Activated CD8-positive, alpha-beta memory T cell treated with anti-CD3 and anti-CD28 coated beads for 1 hour (primary cell): ENCODE measurements at regions not wholly inside any gene's neighbourhood (a gene's known extent, or its start where the extent isn't known, plus 50 kb on each side); places are given as distances from the start of the nearest gene placed in this dataset.

Experiments
- DNase-seq, 2 donors: peaks; one replicate each; pipeline ENCODE4 v3.0.0-alpha.2; 2020; ENCODE audit warnings: low read depth in 1 of 2; ENCODE audit errors: extremely low read depth in 1 of 2

DNA sequence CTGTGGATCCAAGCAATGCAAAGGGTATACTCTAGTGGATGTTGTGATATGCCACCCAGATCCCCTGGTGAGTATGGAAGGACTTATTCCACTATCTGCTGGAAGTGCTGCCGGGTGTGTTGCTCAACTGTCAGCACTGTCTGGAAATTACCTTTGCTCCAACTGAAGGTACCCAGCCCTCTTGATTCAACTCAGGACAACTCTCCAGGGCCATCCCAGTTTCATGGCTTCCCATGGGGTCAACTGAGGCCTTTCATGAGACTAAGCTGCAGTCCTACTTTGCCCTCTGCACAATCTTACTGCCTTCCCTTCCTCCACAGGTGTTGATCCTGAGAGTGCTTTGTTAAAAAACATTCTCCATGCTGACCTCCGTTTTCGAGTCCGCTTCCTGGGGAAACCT, 99.8 kb downstream of the SPRY1 start:
- DNase-seq = no peak

DNA sequence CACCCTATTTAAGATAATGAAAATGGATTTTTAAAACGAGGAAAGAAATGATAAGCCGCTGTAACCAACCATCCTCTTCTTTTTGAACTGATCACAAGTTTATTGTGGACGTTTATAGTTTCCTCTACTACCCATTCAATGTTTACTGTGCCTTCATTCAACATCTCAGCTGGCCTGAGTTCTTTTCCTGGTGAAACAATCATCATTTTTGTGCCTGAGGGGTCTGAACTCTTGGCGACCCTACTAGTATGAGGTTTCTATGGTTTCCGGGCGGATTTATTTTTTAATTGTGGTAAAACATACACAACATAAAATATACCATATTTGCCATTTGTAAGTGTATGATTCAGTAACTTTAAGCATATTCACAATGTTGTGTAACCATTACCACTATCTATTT, 100.7 kb downstream of the SPRY1 start:
- no peak for DNase-seq

DNA sequence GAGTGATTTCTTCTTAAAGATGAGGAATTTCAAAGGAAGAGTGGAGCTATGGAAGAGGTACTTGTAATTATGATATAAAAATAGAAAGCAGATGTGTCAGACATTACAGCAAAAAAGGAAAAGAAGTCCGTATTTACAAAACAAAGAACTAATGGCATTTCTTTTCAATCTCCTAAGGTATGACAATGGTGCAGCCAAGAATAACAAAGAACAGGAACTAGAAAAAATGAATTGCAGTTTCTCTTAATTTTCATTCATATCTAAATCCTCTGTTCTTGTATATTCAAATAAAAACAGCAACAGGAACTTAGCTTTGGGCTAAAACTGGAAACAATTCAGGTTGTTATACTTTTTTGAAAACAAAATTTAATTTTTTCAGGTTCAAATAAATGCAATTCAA, 105.1 kb downstream of the SPRY1 start:
- no peak for DNase-seq

DNA sequence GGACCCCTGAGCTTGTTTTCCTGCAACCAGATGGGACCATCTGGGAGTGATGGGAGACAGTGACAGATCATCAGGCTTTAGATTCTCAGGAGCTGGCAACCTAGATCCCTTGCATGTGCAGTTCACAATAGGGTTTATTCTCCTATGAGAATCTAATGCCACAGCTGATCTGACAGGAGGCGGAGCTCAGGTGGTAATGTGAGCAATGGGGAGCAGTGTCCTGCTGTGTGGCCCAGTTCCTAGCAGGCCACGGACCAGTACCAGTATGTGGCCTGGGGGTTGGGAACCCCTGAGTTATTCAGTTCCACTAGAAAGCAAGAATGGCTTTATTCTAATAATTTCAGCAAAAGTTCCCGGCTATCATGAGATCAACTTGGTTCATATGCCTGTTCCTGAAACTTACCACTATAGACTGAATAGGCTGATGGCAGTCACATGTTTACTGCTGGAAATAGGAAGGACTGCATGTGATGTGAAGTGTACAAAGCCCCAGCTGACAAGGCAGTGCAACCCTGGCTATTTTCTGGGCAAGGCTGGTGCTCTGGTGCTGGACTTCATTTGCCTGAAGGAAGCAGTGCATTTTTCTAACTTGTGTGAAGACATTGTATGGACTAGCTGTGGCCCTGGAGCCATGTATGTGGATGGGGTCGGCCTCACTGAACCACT, 107.2 kb downstream of the SPRY1 start:
- DNase-seq = no peak

DNA sequence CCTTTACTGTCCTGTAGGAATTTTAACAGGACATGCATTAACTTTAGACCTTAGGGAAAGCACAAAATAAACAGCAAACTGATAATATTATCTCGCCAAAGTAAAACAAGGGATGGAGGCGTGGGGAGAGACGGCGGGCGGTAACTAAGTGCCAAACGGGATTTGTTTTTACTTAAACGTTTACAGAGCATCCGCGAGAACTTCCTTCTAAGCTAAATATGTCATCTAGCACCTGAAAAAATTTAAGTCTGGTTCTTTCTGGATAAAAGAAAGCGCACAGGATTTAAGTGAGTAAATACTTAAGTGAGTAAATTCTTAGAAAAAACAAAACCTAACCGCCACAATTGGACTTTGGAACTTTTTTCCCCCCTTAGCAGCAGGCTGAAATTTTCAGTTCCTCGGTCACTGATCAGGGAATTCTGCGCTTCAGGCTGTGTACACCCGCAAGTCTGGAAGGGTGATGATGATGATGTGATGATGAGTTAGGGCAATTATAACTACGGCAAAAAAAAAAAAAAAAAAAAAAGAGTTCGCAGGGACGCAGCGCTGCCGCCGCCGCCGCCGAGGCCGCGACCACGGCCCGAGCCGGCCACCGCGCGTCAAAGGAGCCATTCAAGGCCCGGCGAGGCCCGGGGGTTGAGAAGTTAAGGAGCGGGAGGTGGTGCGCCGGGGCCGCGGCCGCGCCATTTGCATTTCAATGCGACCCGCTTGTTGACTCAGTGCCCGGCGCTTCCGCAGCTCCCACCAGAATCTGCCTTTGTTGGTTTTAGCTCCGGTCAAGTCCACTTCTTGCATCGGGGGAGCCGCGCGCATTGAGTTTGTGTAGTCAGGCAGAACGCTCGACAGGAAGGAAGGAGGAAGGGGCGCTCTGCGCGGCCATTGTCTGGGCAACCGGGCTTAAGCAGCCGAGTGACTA, 108.8 kb downstream of the SPRY1 start:
- DNase-seq = no peak

DNA sequence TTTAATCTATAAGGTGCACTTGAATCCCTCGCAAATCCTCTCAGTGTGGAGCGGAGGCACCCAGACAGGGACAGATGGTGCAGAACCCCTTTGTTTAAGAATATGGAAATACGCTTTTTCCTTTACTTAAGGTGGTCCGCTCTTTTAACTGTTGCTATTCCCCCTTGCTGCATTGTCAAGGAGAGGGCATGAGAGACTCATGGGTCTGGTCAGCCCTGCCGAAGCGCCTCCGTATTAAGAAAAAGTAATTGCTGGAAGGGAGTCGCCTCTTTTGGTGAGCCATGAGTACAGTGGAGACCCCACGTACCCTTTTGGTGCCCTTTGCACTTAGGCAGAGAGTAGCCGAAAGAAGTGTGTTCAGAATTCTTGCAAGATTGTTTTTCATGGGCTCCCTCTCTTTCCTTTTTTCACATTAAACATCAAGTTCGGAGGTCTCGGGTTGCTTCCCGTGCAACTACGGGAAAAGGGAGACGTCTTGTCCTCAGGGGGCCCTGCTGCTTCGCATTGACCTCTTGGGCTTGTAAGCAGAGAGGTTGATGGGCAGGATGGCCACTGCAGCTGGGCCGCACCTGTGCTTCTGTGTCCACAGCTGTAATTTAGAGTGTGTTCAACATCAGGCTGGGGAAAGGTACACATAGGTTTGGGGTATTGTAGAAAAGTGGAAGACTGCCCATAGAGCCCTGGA, 109.6 kb downstream of the SPRY1 start:
- no peak for DNase-seq

DNA sequence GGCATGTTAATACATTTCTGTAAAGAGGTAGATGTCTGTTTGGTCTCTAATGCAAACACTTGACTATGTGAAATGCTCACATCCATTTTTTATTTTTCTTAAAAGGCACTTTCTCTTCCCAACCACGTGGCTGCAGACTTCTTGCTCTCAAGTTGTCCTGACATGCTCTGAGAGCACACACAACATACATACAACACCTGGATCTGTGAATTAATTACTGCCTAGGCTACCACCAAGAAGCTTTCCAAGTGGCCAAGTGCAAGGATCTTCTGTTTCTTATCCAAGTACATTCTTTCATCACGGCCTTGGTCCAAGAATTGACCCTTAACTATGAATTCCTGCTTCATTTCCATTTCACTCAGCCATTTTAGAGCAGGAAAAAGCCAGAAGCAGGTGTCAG, 110.8 kb downstream of the SPRY1 start:
- DNase-seq = no peak

DNA sequence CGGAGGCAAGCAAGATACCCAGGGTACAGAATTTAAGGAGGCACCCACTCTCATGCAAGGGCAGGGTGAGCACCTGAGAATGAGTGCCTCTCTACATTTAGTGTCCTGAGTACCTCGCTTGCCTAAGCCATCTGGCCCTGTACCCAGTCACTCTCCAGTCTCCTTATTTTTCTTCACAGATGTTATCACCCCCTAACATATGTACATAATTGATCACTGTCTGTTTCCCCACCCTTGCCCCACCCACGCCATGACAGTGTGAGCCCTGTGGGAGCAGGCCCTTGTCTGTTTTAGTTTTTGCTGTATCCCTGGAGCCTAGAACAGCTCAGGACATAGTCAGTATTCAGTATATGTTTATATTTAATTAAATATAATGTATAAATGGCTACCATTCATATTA, 113.6 kb downstream of the SPRY1 start:
- no peak for DNase-seq

DNA sequence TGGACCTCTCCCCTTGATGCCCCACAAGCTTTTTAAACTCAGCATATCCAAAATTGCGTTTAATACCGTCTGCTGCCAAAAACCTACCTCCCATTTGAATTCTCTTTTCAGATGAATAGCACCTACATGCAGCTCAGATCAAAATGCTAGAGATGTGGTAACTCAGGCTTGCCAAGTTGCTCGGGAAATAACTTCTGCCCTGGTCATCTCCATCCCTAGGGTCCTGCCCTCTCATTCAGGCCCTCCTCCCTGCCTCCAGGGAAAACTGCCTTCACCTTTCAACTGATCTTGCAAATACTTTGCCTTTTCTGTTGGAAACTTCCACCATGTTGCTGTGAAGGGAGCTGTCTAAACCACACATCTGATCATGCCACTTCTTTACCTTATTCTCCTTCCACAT, 114.1 kb downstream of the SPRY1 start:
- no peak for DNase-seq

DNA sequence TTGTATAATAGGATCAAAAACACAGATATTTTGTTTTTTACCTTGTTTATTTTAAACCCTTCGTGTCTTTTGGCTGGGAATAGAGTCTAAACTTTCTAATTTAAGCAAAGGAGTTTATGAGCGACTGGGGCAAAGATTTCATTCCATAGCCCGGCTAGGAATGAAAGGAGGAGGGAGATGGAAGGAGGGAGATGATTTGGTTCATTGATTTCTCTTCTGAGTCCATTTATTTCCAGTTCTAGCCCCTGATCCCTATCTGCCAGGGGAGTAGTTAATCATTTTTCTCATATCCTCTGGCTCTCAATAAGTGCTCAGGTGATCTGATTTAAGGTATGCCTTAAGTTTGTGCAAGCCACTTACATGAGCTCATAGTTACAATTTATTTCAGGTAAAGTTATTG, 120.0 kb downstream of the SPRY1 start:
- DNase-seq = no peak

DNA sequence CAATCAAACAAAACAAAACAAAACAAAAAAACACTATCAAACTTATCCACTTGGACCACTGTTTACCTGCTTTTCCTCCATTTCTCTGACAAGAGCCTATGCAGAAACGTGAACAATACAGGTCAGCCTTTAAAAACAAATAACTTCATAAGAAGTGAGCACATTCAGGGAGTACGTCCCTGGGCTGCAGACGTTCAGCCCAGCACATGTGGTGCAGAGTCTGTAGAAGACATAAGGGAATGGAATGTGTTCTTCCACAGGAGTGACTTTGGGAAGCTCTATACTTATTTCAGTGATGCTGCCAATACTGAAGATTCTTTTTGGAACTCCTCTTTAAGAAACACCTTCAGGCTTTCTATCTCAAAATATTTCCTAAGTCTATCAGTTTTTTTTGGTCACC, 120.6 kb downstream of the SPRY1 start:
- no peak for DNase-seq

DNA sequence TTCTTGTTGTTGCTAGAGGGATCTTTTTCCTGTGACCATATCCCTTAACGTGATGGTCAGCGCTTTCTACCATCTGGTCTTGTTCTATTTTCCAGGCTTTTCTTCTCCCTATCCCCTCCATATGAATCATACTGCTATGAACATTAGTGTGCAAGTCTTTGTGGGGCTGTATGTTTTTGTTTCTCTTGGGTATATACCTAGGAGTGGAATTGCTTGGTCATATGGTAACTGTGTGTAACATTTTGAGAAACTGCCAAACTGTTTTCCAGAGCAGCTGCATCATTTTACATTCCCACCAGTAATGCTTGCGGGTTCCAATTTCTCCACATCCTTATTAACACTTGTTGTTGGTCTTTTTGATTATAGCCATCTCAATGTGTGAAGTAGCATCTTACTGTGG, 121.4 kb downstream of the SPRY1 start:
- DNase-seq = no peak

DNA sequence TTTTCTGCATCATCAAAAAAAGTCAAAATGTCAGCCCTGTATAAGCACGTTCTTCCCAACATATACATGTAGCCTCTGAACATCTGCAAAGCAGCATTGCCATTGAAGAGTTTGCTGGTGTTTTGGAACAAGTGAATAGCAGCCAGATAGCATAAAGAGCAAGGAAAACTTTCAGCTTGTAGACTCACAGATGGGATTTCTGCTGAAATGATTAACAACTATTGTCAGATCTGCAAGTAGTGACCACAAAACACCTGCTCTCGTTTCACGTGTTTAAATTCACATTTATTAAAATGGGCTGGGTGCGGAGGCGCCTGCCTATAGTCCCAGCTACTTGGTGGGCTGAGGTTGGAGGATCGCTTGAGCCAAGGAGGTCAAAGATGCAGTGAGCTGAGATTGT, 123.7 kb downstream of the SPRY1 start:
- DNase-seq = no peak

DNA sequence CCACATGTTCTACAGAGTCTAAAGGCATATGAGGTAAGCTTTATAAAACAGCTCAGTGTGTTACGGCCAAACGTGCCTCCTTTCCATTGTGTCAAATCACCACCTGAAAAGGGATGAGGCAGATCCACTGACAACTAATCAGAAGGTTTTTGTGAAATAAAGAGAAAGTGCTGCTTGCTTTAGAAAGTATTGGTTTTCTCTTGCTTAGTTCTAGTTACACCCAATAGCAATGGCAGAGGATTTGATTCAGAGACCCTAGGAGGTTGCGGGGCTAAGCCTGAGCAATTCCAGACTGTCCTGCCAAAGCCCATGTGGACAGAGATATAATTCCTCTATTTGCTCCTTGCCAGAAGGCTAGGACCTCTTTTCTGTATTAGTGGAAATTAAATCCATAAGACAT, 125.5 kb downstream of the SPRY1 start:
- no peak for DNase-seq

DNA sequence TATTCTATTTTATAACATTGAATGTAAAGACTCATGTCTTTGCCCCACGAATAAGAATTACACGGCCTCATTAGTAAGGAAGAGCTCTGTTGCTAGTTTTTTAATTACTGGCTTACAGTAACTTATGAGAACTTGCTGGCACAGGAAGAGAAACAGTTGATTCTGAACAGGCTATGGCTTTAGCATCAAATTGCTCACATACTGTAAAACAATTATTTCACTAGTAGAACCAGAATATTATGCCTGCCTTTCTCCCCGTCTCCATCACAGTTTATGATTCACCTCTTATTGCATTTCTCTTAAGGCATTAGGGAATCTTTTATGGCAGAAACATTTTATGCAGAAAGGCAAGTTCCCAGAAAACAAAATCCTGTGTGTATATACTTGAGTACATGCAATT, 126.1 kb downstream of the SPRY1 start:
- no peak for DNase-seq

DNA sequence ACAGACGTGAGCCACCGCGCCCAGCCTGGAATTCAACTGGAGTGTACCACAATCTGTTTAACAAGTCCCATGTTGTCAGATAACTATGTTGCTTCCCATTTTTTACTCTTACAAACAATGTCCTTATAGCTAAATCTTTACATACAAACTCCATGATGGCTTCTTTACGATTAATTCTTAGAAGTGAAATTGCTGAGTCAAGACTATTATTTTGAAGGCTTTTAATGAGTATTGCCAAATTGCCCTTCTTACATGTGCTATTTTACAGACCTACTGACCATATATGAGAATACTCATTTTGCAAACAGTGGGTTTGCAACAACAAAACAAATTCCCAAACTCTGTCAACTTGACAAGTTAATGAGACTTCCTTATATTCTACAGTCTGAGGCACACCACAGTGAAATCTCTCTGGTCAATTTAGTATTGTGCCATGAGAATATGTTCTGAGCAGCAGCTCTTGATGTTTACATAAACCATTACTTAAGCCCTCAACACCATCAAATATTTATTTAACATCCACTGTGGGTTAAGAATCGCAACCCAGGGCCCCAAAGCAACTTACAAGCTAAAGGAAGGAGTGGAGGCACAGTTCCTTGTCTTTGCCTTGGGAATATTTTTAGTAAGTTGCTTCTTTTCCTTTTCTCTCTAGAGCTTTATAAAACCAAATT, 128.5 kb downstream of the SPRY1 start:
- DNase-seq = no peak

DNA sequence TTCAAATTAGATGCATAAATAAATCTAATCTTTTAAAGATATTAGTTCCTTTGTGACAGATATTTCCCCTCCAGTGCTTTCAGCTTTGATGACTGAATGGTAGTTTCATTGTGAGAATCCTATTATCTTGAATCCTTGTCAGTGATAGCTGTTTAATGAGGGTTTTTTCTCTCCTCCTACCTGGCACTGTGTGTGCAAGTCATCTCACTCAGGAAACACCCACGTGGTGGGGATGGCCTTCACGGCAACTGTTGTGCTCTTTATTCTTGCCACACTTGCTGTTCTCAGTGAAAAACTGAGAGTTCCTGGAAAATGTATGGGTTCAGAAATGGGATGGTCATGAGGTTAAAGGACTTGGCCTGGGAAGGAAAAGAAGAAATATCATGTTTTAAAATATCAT, 129.9 kb downstream of the SPRY1 start:
- DNase-seq = no peak

DNA sequence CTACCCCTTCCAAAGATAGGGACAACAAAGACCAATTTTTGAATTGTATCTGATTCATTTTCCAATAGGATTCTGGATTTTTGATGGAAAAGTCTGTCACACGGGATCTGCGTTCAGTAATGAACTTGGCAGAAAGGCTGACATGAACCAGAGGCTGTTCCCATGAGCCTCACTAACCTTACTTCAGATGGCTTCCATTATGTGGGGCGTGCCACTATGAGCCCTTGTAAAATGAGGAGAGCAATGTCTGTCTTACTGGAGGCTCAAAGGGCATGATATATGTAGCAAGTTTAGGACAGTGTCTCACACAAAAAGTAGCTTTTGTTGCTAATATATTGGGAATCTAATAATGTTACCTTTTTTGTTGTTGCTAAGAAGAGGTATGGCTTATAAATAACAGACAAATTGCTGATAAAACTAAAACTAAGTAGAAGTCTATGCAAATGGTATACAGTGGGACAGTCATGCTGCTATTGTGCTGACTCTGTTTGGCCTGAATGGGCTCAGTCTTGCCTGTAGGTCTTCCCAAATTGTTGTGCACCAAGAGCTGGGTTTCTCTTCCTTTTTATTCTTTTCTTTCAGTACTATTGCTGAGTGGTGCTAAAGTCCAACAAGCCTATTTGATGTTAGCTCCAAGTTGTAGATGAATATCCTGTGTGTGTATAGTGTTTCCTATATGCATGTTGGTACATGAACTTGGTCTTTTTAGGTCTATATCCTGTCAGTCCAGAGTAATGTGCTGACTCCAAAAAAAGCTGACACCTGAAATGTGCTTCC, 132.1 kb downstream of the SPRY1 start:
- no peak for DNase-seq

DNA sequence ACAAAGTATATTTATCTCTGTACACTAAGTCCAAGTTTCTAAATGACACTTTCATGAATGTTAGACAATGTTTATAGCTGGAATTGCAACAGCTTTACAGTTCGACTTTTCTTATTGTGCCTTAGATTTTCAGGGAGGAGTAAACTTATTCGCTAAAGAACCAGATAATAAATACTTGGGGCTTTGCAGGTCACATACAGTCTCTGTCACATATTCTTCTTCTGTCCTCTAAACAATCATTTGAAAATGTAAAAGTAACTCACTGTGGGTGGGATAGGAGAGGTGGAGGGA, 132.6 kb downstream of the SPRY1 start:
- DNase-seq = no peak

DNA sequence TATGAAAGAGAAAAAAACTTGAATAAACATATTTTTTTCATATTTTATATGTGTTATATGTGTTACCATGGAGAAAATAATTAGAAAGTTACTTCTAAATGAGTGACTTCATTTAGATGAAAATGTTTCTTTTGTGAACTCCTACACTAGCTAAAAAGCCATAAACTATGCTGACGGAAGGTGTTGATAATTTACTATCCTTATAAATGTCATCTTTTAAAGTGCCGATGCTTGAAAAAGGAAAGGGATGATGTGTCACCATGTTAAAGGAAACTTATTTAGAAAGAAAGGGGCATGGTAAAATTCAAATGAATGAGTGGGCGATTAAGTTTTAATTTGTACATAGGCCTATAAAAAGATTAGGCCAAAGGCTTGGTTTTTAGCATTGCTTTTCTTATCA, 133.8 kb downstream of the SPRY1 start:
- DNase-seq = no peak
